Kidney capillary endothelial cell (primary cell): ENCODE measurements at regions not wholly inside any gene's neighbourhood (a gene's known extent, or its start where the extent isn't known, plus 50 kb on each side); places are given as distances from the start of the nearest gene placed in this dataset.
A peak's percentile ranks its signal among the peaks of the same experiment; 100 is the strongest.

Experiments used
- DNase-seq: peaks from one replicate; pipeline ENCODE4 v3.0.0-alpha.2; 2018; ENCODE audit warnings: low spot score

GRCh38 chr11:19403196-19403895 lies 162.6 kb upstream of the E2F8 start:
- DNase-seq = no peak

GRCh38 chr11:19400296-19400695 lies 159.6 kb upstream of the E2F8 start:
- no peak for DNase-seq

- DNase-seq = no peak
Measured at GRCh38 chr11:19398772-19399527, 158.2 kb upstream of the E2F8 start.

GRCh38 chr11:19398273-19398672 lies 157.5 kb upstream of the E2F8 start:
- DNase-seq = no peak

GRCh38 chr11:19395050-19395449 lies 154.3 kb upstream of the E2F8 start:
- no peak for DNase-seq

- no peak for DNase-seq
Measured at GRCh38 chr11:19394525-19395016, 153.8 kb upstream of the E2F8 start.

GRCh38 chr11:19393941-19394340 lies 153.2 kb upstream of the E2F8 start:
- DNase-seq = no peak

DNA sequence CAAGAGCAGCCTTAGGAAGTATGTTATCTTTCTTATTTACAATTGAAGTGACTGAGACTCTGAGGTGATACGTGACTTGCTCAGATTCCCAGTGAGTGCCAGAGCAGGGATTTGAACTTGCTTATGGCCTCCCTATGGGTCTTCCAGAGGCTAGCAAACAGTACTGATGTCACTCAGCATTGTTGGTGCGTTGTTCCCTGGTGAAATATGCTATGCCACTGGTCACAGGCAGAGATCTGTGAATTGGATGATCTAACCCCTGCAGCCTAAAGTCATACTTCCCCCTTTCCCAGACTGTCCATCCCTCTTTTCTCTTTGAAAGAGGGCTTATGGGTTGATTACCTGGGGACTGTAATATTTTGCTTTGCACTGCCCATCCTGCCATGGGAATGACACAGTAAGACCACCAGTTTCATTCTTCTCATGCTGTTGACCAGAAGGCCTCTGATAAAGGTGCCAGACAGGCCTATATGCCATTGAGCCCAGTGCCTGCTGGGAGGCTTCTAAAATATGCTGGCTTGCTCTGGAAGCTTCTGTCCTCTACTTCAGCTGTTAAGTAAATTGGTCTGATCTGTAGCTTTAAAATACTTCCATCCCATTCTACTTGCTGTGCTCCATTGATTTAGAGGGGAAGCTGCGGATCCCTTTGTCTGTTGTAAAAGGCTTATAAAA lies 152.2 kb upstream of the E2F8 start:
- no peak for DNase-seq

GRCh38 chr11:19392321-19392720 lies 151.6 kb upstream of the E2F8 start:
- DNase-seq = no peak

GRCh38 chr11:19391652-19392051 lies 150.9 kb upstream of the E2F8 start:
- no peak for DNase-seq

DNA sequence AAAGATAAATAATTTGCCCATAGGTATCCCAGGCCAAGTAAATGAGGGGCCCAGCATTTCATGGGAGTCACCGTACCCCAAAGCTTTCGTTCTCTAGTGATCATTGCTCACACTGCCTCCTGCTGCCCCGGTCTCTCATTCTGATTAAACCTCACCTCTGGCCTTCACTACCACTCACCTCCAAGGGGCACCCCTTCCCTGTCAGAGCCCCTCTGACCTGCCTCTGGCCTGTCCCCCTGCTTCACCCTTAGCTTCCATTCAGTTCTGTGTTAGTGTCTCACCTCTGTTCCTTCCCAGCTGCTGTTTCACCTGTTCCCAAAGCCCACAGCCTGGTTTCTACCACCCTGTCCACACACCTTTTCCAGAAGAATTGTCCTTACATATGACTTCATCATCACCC lies 150.3 kb upstream of the E2F8 start:
- DNase-seq = no peak

DNA sequence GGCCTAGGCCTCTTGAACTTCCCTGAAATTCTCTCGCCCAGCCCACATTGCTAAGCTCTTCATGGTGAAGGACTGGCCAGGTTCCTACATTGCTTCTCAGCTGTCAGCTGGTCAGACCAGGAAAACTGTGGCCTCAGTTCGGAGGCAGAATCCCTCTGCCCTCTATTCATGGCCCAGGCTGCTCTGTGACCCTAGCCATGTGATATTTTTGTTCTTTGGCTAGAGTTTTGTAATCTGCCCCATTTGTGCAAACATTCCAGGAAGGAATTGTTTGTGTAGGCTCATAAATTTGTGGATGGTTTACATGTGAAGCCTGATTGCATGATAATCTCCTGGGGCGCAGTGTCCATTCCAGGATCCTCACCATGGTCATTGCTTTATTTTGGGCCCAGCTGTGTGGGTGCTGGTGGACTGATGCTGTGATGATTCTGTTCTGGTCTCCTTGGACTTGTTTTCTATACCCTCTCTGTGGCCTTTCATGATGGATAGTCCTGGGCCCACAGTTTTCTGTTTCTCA lies 149.1 kb upstream of the E2F8 start:
- no peak for DNase-seq

DNA sequence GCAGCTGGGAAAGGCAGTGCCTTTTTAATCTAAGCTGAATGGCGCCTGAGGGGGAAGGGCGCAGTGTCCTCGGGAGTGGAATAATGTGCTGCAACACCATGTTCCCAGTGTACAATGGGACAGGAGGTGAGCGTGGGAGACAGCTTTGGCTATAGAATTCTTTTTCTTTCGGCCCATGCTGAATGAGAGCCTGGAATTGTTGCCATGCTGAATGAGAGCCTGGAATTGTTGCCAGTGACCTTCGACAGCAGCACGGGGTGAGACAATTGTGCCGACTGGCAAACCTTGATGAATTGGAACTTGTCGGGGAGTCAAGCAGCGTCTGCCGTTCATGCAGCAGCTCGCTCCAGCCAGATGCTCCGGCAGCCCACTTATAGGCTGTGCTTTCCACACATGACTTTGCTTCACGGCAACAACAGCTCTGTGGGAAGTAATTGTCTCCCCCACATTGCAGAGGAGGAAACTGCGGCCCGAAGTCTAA lies 141.4 kb upstream of the E2F8 start:
- no peak for DNase-seq

DNA sequence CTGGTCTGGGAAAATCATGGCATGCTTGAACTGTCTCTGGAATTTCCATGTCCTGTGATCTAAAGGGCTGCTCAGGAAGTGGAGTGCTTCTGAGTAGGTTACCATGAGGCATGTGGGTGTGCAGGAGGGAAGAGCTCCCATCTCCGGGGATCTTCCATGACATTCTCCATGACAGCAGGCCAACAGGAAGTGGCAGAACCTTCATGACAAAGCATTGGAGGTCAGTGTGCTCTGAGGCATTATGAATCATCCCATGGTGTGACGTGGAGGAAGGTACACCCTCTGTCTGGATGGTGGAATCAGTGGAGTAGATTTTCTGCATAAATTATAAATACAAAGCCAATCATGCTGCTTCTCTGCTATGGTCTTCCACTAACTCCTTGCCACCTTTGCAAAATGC lies 139.6 kb upstream of the E2F8 start:
- DNase-seq = peak; percentile 98

DNA sequence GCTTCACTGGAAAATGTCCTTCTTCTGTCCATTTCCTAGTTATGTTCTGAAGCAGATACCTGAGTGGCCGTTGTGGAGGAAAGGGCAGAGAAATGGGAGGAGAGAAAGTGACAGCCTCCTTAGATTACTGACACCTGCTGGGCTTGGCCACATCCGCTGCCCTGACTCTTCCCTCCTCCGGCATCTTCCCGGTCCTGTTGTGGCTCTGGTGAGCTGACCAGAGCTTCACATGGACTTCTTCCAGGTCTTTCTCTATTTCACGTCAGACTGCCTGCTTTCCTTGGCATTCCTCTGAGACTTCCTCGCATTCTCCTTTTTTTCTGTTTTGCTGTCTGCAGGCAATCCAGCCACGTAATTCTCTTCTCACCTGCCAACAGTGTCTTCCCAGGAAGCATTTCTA lies 138.7 kb upstream of the E2F8 start:
- no peak for DNase-seq

DNA sequence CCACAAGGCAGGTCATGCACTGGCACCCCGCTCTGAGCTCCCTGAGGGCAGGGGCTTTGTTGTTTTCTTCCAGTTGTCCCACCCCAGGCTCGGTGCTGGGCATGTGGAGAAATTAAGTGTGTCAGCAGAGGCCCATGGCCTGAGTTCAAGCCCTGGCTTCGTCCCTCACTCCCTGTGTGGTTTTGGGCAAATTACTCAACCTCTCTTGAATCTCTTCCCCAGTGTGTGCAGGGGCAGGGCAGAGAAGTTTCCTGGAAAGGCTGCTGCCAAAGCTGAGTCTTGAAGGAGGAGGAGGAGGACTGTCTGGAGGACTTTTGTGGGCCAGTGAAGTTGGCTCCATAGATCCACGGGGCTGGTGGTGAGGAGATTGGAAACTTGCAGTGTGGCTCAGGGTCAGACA lies 138.1 kb upstream of the E2F8 start:
- no peak for DNase-seq

- no peak for DNase-seq
Measured at GRCh38 chr11:19377881-19378280, 137.1 kb upstream of the E2F8 start.

DNA sequence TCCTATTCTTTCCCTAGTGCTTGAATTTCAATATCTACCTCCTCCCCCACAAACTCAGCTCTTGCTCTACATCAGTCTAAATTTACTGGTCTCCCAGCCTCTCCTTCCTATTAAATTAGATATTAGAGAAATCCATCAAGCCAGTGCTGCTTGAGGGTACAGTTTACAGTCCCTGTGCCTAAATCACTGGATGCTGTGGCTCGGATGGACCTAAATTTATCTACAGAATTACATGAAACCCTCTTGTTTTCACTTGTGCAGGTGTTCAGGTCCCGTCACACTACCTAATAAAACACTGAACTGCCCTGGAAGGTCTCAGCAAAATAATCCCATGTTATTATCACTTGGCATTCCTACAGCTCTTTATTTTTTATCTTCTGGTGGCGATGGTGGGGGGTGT lies 134.7 kb upstream of the E2F8 start:
- no peak for DNase-seq

DNA sequence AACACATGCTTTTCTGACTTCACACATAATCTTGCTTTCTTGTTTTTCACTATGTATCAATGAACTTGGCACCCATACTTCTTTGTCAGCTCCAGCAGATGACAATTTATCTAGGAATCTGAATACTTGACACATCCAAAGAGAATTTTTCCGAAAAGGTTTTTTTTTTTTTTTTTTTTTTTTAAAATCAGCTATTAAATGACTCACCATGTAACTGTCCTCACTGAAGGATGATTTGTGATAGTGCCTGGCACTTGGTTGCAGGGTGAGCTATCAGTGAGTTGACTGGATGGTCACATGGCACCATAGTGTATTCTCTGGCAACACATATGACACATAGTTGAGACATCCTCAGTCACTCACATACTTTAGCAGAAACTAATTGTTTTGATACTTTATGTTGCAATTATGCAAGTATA lies 133.4 kb upstream of the E2F8 start:
- peak; percentile 98 for DNase-seq

GRCh38 chr11:19372381-19372780 lies 131.6 kb upstream of the E2F8 start:
- DNase-seq = no peak

GRCh38 chr11:19370100-19370861 lies 129.5 kb upstream of the E2F8 start:
- DNase-seq = peak; percentile 56
